Subcutaneous abdominal adipose tissue (tissue), 5 donors: ENCODE measurements at regions not wholly inside any gene's neighbourhood (a gene's known extent, or its start where the extent isn't known, plus 50 kb on each side); places are given as distances from the start of the nearest gene placed in this dataset.
A peak's percentile ranks its signal among the peaks of the same experiment; 100 is the strongest.

Experiments
- H3K27ac ChIP-seq: one replicate; pipeline ENCODE4 v1.7.0; 2013; ENCODE audit warnings: low read depth, mild to moderate bottlenecking, inconsistent platforms, low read length, moderate library complexity
- H3K27me3 ChIP-seq, 5 donors: one replicate each; pipeline ENCODE4 v1.7.0; 2013; ENCODE audit warnings: low read length in 5 of 5, inconsistent platforms in 1 of 5; ENCODE audit not compliant: control insufficient read depth in 5 of 5, insufficient read depth in 4 of 5
- H3K36me3 ChIP-seq, 5 donors: one replicate each; pipeline ENCODE4 v1.7.0; 2013; ENCODE audit warnings: low read length in 5 of 5; ENCODE audit not compliant: control insufficient read depth in 5 of 5, insufficient read depth in 5 of 5
- H3K4me1 ChIP-seq, 5 donors: one replicate each; pipeline ENCODE4 v1.7.0; 2013; ENCODE audit warnings: low read length in 5 of 5, mild to moderate bottlenecking in 3 of 5, moderate library complexity in 1 of 5; ENCODE audit not compliant: control insufficient read depth in 5 of 5, insufficient read depth in 5 of 5
- H3K4me3 ChIP-seq, 5 donors: one replicate each; pipeline ENCODE4 v1.7.0; 2013; ENCODE audit warnings: low read length in 5 of 5, low read depth in 1 of 5
- H3K9ac ChIP-seq, 5 donors: one replicate each; pipeline ENCODE4 v1.7.0; 2013; ENCODE audit warnings: low read length in 5 of 5, mild to moderate bottlenecking in 4 of 5, moderate library complexity in 3 of 5
- H3K9me3 ChIP-seq, 5 donors: one replicate each; pipeline ENCODE4 v1.7.0; 2013; ENCODE audit warnings: low read length in 5 of 5; ENCODE audit not compliant: control insufficient read depth in 5 of 5
- donor health status: healthy.
- donor health status: healthy.
- donor health status: healthy.
- donor health status: healthy.
- donor health status: healthy.

DNA sequence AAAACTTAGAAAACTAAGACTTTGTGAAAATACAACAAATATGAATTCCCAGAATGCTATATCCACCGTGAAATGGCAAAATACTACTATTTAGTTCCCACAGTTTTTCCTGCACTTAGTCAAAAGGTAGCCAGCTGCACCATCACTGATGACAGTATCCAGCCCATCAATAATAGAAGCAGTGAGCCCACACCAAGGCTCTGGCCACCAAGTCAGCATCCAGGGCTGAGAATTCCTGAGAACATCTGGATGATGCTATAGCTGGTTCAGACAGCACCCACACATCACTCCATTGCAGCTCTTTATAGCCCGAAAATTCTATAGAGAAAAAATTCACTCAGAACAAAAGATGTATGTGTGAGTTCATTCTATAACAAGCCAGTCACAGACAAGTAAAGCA is 159.1 kb upstream of the SPATS2L start:
- no peak overlapping the region for H3K27ac ChIP-seq
- no peaks in the 10 kb centered on the region for H3K4me1 ChIP-seq
- H3K27me3 ChIP-seq: no peaks in the 10 kb centered on the region
- H3K4me3 ChIP-seq: no peak overlapping the region
- no peak overlapping the region for H3K9ac ChIP-seq
- no peaks in the 10 kb centered on the region for H3K36me3 ChIP-seq
- peaks cover 2 to 9% (median 8%) of the 10 kb centered on the region in 5 donors for H3K9me3 ChIP-seq

DNA sequence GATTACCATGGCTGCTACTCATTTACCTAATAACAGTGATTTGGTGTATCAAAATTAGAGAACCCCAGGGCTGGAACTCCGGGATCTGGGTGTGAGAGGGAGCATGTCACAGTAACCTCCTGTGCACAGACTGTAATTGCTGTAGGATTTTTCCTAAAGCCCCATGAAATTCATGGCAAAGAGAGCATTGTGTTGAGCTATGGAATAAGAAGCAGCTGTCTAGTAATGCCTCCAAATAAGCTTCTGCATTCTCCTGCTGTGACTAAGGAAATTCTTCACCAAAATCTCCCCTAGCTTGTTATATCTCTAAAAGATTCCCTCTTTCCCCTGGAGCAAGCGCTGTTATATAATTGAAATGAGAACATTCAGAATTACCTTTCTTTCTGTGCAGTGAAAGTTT is 158.1 kb upstream of the SPATS2L start:
- H3K9me3 ChIP-seq: peaks cover 2 to 9% (median 8%) of the 10 kb centered on the region in 5 donors
- no peaks in the 10 kb centered on the region for H3K4me1 ChIP-seq
- no peak overlapping the region for H3K9ac ChIP-seq
- H3K4me3 ChIP-seq: no peak overlapping the region
- H3K27me3 ChIP-seq: no peaks in the 10 kb centered on the region
- no peak overlapping the region for H3K27ac ChIP-seq
- H3K36me3 ChIP-seq: no peaks in the 10 kb centered on the region

DNA sequence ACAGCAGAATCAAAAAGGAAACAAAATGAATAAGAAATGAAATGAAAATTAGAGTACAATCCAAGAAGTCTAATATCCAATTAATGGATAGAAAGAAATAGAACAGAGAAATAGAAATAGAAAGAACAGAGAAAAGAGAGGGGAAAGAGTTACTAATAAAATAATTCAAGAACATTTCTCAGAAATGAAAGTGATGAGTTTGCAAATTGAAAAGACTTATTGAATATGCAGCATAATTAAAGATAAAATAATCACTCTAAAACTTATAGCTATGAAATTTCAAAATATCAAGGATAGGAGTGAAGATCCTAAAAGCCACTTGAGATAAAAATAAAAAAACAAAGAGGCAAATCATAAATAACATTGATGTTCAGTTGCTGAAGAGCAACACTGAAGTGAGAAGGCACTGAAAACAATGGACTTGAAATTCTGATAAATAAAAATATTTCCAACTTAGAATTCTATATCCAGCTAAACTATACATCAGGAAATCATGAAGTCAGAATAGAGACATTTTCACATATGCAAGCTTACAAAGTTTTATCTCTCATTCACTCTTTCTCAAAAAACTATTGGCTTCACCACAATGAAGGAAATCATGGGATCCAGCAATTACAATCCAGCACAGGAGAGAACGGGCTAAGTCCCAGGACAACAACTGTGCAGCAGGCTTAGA is 155.9 kb upstream of the SPATS2L start:
- H3K4me1 ChIP-seq: peaks cover 0 to under 1% (median 0%) of the 10 kb centered on the region in 5 donors
- H3K4me3 ChIP-seq: no peak overlapping the region
- H3K27ac ChIP-seq: no peak overlapping the region
- no peaks in the 10 kb centered on the region for H3K36me3 ChIP-seq
- H3K27me3 ChIP-seq: no peaks in the 10 kb centered on the region
- no peak overlapping the region for H3K9ac ChIP-seq
- peaks cover 2 to 9% (median 7%) of the 10 kb centered on the region in 5 donors for H3K9me3 ChIP-seq

GRCh38 chr2:200155652-200156051 is 150.8 kb upstream of the SPATS2L start:
- peak overlapping the region in 3 of 5 donors; percentile 50 to 52 (median 51) for H3K4me3 ChIP-seq

DNA sequence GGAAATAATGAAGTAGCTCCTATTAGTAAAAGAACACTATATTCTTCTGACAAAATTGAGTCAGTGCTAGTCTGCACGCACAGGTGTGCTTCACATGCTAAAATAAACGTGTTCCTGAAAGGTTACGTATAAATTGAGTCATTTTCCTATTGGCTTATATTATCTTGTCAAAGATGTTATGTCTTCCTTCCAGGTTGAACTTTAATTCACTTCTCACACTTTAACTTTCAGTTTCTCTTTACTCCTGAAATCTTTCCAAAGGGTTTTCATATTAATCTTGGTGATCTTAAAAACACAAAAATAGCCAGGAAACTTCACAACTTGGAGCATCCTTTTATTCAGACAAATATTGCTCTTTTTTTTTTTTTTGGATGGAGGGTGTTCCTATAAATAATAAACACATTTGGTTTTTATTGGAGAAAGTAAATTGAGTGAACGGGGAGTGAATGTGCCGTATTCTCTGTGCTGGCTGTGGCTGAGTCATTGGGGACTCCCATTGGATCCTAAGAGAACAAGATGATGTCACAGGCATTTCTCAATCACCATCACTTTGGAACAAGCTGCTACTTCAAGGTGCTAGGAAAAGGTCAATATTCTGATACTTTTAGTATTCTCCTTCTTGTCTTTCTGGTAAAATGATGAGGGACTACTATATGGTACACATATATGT is 150.2 kb upstream of the SPATS2L start:
- Histone ChIP-seq H3K9ac (no peak overlapping the region), H3K4me3 (peak overlapping the region; percentile 44 to 52 (median 50)), H3K36me3 (no peaks in the 10 kb centered on the region), H3K4me1 (peaks cover 0 to 6% (median 4%) of the 10 kb centered on the region in 5 donors), H3K9me3 (peaks cover 0 to 2% (median 0%) of the 10 kb centered on the region in 5 donors), H3K27ac (peak overlapping the region; percentile 10), H3K27me3 (no peaks in the 10 kb centered on the region)

More at GRCh38 chr2:200155652-200156051, 150.8 kb upstream of the SPATS2L start:
- peaks cover 2 to 6% (median 5%) of the 10 kb centered on the region in 5 donors for H3K9me3 ChIP-seq
- no peaks in the 10 kb centered on the region for H3K36me3 ChIP-seq
- no peaks in the 10 kb centered on the region for H3K27me3 ChIP-seq
- no peak overlapping the region for H3K27ac ChIP-seq
- no peak overlapping the region for H3K9ac ChIP-seq
- H3K4me1 ChIP-seq: peaks cover 0 to 6% (median 4%) of the 10 kb centered on the region in 5 donors

- H3K9me3 ChIP-seq: no peaks in the 10 kb centered on the region
- peaks cover 0 to 9% (median 4%) of the 10 kb centered on the region in 5 donors for H3K4me1 ChIP-seq
- no peak overlapping the region for H3K4me3 ChIP-seq
- H3K27me3 ChIP-seq: no peaks in the 10 kb centered on the region
- no peak overlapping the region for H3K27ac ChIP-seq
- no peak overlapping the region for H3K9ac ChIP-seq
- no peaks in the 10 kb centered on the region for H3K36me3 ChIP-seq
Measured at GRCh38 chr2:200158647-200159356, 147.7 kb upstream of the SPATS2L start.

DNA sequence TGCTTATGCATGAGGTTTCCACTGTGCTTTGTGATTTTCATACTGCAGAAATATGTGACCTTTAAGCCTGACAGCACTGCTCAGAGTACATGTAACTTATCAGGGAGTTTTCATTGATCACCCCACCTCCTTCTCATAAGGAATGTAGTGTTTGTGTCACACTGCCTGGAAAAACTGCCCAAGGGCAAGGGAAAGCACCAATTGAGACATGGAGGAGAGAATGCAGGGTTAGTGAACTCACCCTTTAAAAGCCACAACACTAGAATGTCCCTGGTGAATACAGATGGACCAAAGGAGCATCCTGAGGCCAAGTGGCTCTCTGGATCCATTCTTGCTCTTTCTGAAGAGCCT is 147.2 kb upstream of the SPATS2L start:
- Histone ChIP-seq H3K27ac (no peak overlapping the region), H3K36me3 (no peaks in the 10 kb centered on the region), H3K27me3 (no peaks in the 10 kb centered on the region), H3K9me3 (no peaks in the 10 kb centered on the region), H3K9ac (no peak overlapping the region), H3K4me3 (no peak overlapping the region), H3K4me1 (peaks cover 0 to 10% (median 4%) of the 10 kb centered on the region in 5 donors)

- no peak overlapping the region for H3K27ac ChIP-seq
- H3K4me1 ChIP-seq: peaks cover 0 to 10% (median 4%) of the 10 kb centered on the region in 5 donors
- H3K9ac ChIP-seq: no peak overlapping the region
- no peaks in the 10 kb centered on the region for H3K27me3 ChIP-seq
- no peaks in the 10 kb centered on the region for H3K9me3 ChIP-seq
- no peaks in the 10 kb centered on the region for H3K36me3 ChIP-seq
- no peak overlapping the region for H3K4me3 ChIP-seq
Measured at GRCh38 chr2:200159829-200160781, 146.4 kb upstream of the SPATS2L start.

DNA sequence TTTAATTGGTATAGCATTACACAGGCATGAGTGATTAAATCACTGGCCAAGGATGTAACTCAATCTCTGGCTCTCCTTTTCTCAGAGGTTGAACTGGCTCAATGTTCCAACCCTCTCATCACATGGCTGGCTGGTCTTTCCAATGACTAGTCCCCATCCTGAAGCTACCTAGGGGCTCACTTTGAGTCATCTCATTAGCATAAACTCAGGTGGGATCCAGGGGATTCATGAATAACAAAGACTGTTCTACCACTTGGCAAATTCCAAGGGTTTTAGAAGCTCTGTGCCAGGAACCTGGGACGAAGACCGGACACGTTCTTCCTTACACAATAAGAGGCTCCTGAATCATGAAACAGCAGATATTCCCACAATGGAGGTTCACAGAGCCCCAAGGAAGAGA is 145.0 kb upstream of the SPATS2L start:
- Histone ChIP-seq H3K9ac (no peak overlapping the region), H3K27me3 (no peaks in the 10 kb centered on the region), H3K27ac (no peak overlapping the region), H3K4me3 (no peak overlapping the region), H3K4me1 (peaks cover 0 to 3% (median 0%) of the 10 kb centered on the region in 5 donors), H3K36me3 (no peaks in the 10 kb centered on the region), H3K9me3 (peaks cover 2 to 13% (median 7%) of the 10 kb centered on the region in 5 donors)
